ENCODE measurements at regions not wholly inside any gene's neighbourhood (a gene's known extent, or its start where the extent isn't known, plus 50 kb on each side); places are given as distances from the start of the nearest gene placed in this dataset.

GRCh38 chr9:11874414-11874813, 818.8 kb upstream of the TYRP1 start:
- DNase-seq (ENCODE audit: extremely low read depth, low read depth) = no peak
- no peak for TF ChIP-seq CTCF (IDR thresholded peaks at IDR 0.05; ENCODE audit: low read depth, low read length)

GRCh38 chr9:11892401-11892800, 800.8 kb upstream of the TYRP1 start:
- TF ChIP-seq CTCF (IDR thresholded peaks at IDR 0.05; ENCODE audit: low read depth, low read length) = no peak
- DNase-seq (ENCODE audit: extremely low read depth, low read depth) = no peak

- no peak for TF ChIP-seq CTCF (IDR thresholded peaks at IDR 0.05; ENCODE audit: low read depth, low read length)
- no peak for DNase-seq (ENCODE audit: extremely low read depth, low read depth)
Observed at GRCh38 chr9:11893331-11893730, 799.9 kb upstream of the TYRP1 start.

- no peak for TF ChIP-seq CTCF (IDR thresholded peaks at IDR 0.05; ENCODE audit: low read depth, low read length)
- DNase-seq (ENCODE audit: extremely low read depth, low read depth) = no peak
Observed at GRCh38 chr9:11894136-11894535, 799.0 kb upstream of the TYRP1 start.

- TF ChIP-seq CTCF (IDR thresholded peaks at IDR 0.05; ENCODE audit: low read depth, low read length) = no peak
Observed at GRCh38 chr9:11902610-11903009, 790.6 kb upstream of the TYRP1 start.

GRCh38 chr9:11915699-11916098, 777.5 kb upstream of the TYRP1 start:
- no peak for DNase-seq (ENCODE audit: extremely low read depth, low read depth)
- no peak for TF ChIP-seq CTCF (IDR thresholded peaks at IDR 0.05; ENCODE audit: low read depth, low read length)

More at GRCh38 chr9:11902610-11903009, 790.6 kb upstream of the TYRP1 start:
- no peak for DNase-seq (ENCODE audit: extremely low read depth, low read depth)

GRCh38 chr9:11928871-11929321, 764.3 kb upstream of the TYRP1 start:
- no peak for TF ChIP-seq CTCF (IDR thresholded peaks at IDR 0.05; ENCODE audit: low read depth, low read length)
- no peak for DNase-seq (ENCODE audit: extremely low read depth, low read depth)

All from AG09319 (cell line).